Mammary epithelial cell (primary cell): ENCODE measurements at regions not wholly inside any gene's neighbourhood (a gene's known extent, or its start where the extent isn't known, plus 50 kb on each side); places are given as distances from the start of the nearest gene placed in this dataset.

Experiments used
- CTCF ChIP-seq, 2 donors: IDR thresholded peaks in 1 of 2; conservative IDR thresholded peaks in 1 of 2; 2 replicates each; pipeline ENCODE4 v1.5.1; 2011 to 2012; ENCODE audit warnings: inconsistent platforms in 2 of 2, low read length in 2 of 2, mild to moderate bottlenecking in 2 of 2, control low read depth in 1 of 2, low read depth in 1 of 2; ENCODE audit not compliant: insufficient read depth in 1 of 2; ENCODE audit errors: extremely low read depth in 1 of 2
- EZH2 ChIP-seq: IDR thresholded peaks from 2 replicates; pipeline ENCODE4 v1.6.1; 2012; ENCODE audit warnings: low read length, inconsistent platforms, borderline replicate concordance

- TF ChIP-seq EZH2: no peak
- no peak for TF ChIP-seq CTCF (conservative IDR thresholded peaks at IDR 0.05 in 1 of 2, IDR thresholded peaks at IDR 0.05 in 1 of 2; ENCODE audit: extremely low read depth in 1 of 2, insufficient read depth in 1 of 2, low read depth in 1 of 2, low read length in 2 of 2)
Measured at GRCh38 chr16:7116734-7117133, 215.9 kb upstream of the RBFOX1 start.
